PC-3 (cell line): ENCODE measurements at regions not wholly inside any gene's neighbourhood (a gene's known extent, or its start where the extent isn't known, plus 50 kb on each side); places are given as distances from the start of the nearest gene placed in this dataset.

ENCODE experiments used
- ATAC-seq: fragments of 200-7000 bp; cut with Tn5 transposase; 2 replicates; pipeline ENCODE4 v1.9.1; 2020; ENCODE audit warnings: mild to moderate bottlenecking, moderate library complexity
- BruUV-seq: library from RNA; stranded (reverse); fragments of 400-500 nt; replicated peaks from 2 replicates; lab custom pipeline; 2021; lab: Mats Ljungman, UMichigan
- CTCF ChIA-PET: fragments of 300-600 bp; sonication (Branson Sonifier 250); formaldehyde crosslinking; loops from one replicate; lab custom pipeline; 2022; ENCODE audit warnings: antibody characterized with exemption; lab: Charles Lee
- POLR2A ChIA-PET: fragments of 300-600 bp; sonication (Branson Sonifier 250); formaldehyde crosslinking; loops from one replicate; lab custom pipeline; 2022; ENCODE audit warnings: antibody characterized with exemption; ENCODE audit not compliant: unreplicated experiment; lab: Charles Lee
- DNase-seq: peaks from one replicate; pipeline ENCODE4 v3.0.0-alpha.2; 2015
- H2AFZ ChIP-seq: fragments of 300-600 bp; sonication (generic); 2 replicates; pipeline ENCODE4 v1.6.0; 2016; ENCODE audit warnings: antibody characterized with exemption, low read length
- H3F3A ChIP-seq: fragments of 300-600 bp; sonication (generic); one replicate; pipeline ENCODE4 v1.6.0; 2017; ENCODE audit warnings: antibody characterized with exemption, low read length, control low read depth, mild to moderate bottlenecking; ENCODE audit not compliant: unreplicated experiment
- H3K27ac ChIP-seq: fragments of 300-600 bp; sonication (generic); 2 replicates; pipeline ENCODE4 v1.5.1; 2016; ENCODE audit warnings: mild to moderate bottlenecking, low read length
- H3K27me3 ChIP-seq: fragments of 300-600 bp; sonication (generic); 2 replicates; pipeline ENCODE4 v1.6.1; 2016; ENCODE audit warnings: low read length, mixed read lengths
- H3K36me3 ChIP-seq: fragments of 300-600 bp; sonication (generic); 2 replicates; pipeline ENCODE4 v1.6.1; 2016; ENCODE audit warnings: low read depth, mixed run types, low read length, mixed read lengths
- H3K4me1 ChIP-seq: fragments of 300-600 bp; sonication (generic); 2 replicates; pipeline ENCODE4 v1.5.1; 2016; ENCODE audit warnings: low read length; ENCODE audit not compliant: insufficient read depth
- H3K4me2 ChIP-seq: fragments of 300-600 bp; sonication (generic); 2 replicates; pipeline ENCODE4 v1.6.0; 2016; ENCODE audit warnings: low read length
- H3K4me3 ChIP-seq: fragments of 300-600 bp; sonication (generic); 2 replicates; pipeline ENCODE4 v1.5.1; 2016; ENCODE audit warnings: mild to moderate bottlenecking, low read length, mixed read lengths
- H3K79me2 ChIP-seq: fragments of 300-600 bp; sonication (generic); 2 replicates; pipeline ENCODE4 v1.6.1; 2017; ENCODE audit warnings: low read length, mixed read lengths
- H3K9ac ChIP-seq: fragments of 300-600 bp; sonication (generic); 2 replicates; pipeline ENCODE4 v1.6.0; 2016; ENCODE audit warnings: mild to moderate bottlenecking, low read length
- H3K9me2 ChIP-seq: fragments of 300-600 bp; sonication (generic); replicated peaks from 2 replicates; pipeline ENCODE4 v1.6.1; 2016; ENCODE audit warnings: mixed run types, low read length, mixed read lengths
- H3K9me3 ChIP-seq: fragments of 300-600 bp; sonication (generic); 2 replicates; pipeline ENCODE4 v1.6.1; 2016; ENCODE audit warnings: low read length, mixed read lengths
- H4K20me1 ChIP-seq: fragments of 300-600 bp; sonication (generic); 2 replicates; pipeline ENCODE4 v1.6.1; 2016; ENCODE audit warnings: low read length, mixed read lengths
- EZH2 ChIP-seq: fragments of 300-600 bp; sonication (generic); IDR thresholded peaks from one replicate; pipeline ENCODE4 v1.6.1; 2017; ENCODE audit warnings: antibody characterized with exemption, mild to moderate bottlenecking, low read length; ENCODE audit not compliant: unreplicated experiment
- EZH2phosphoT487 ChIP-seq: fragments of 300-600 bp; sonication (generic); IDR thresholded peaks from 2 replicates; pipeline ENCODE4 v1.6.1; 2018; ENCODE audit warnings: mild to moderate bottlenecking, antibody characterized with exemption, low read length, borderline replicate concordance
- intact Hi-C: fragments of 100-400 bp; cut with micrococcal nuclease; formaldehyde crosslinking; loops from 2 replicates; pipeline ENCODE4 v1.9.0; 2023
- TF ChIP-seq, protein P1 (sequence below): fragments of 300-600 bp; sonication (generic); conservative IDR thresholded peaks from 2 replicates; pipeline ENCODE4 v1.5.1; 2017; ENCODE audit warnings: antibody characterized with exemption, low read depth, mild to moderate bottlenecking, low read length

DNA sequence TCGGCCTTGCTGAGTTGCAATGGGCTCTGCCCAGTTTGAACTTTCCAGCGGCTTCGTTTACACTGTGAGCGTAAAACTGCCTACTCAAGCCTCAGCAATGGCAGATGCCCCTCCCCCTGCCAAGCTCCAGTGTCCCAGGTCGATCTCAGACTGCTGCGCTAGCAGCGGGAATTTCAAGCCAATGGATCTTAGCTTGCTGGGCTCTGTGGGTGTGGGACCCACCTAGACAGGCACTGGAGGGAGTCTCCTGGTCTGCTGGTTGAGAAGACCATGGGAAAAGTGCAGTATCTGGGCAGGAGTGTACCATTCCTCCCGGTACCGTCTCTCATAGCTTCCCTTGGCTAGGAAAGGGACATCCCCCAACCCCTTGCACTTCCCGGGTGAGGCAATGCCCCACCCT is 88.2 kb downstream of the KLHL28 start:
- H3K4me3 ChIP-seq: no peak overlapping the region
- no peak overlapping the region for H3K27ac ChIP-seq
- ChIA-PET CTCF (no interaction called here), POLR2A (no interaction called here)
- no peaks in the 10 kb centered on the region for H3K9me3 ChIP-seq
- H3K4me1 ChIP-seq: no peaks in the 10 kb centered on the region
- peak overlapping the region; percentile 48; the same call in 1 of the 2 replicates for H2AFZ ChIP-seq
- no TSS peak for BruUV-seq
- intact Hi-C loops: no loop called here
- no peaks in the 10 kb centered on the region for H3K79me2 ChIP-seq
- TF ChIP-seq EZH2: no peak
- no peak for TF ChIP-seq EZH2phosphoT487
- TF ChIP-seq, protein P1, sequence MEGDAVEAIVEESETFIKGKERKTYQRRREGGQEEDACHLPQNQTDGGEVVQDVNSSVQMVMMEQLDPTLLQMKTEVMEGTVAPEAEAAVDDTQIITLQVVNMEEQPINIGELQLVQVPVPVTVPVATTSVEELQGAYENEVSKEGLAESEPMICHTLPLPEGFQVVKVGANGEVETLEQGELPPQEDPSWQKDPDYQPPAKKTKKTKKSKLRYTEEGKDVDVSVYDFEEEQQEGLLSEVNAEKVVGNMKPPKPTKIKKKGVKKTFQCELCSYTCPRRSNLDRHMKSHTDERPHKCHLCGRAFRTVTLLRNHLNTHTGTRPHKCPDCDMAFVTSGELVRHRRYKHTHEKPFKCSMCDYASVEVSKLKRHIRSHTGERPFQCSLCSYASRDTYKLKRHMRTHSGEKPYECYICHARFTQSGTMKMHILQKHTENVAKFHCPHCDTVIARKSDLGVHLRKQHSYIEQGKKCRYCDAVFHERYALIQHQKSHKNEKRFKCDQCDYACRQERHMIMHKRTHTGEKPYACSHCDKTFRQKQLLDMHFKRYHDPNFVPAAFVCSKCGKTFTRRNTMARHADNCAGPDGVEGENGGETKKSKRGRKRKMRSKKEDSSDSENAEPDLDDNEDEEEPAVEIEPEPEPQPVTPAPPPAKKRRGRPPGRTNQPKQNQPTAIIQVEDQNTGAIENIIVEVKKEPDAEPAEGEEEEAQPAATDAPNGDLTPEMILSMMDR: no peak
- no peaks in the 10 kb centered on the region for H4K20me1 ChIP-seq
- no peaks in the 10 kb centered on the region for H3F3A ChIP-seq
- DNase-seq (no peak), ATAC-seq (peak; percentile 86)
- H3K4me2 ChIP-seq: peak overlapping the region; percentile 60
- no peaks in the 10 kb centered on the region for H3K36me3 ChIP-seq
- H3K27me3 ChIP-seq: peaks cover 6% of the 10 kb centered on the region
- no peak overlapping the region for H3K9ac ChIP-seq
- H3K9me2 ChIP-seq: no peaks in the 10 kb centered on the region

DNA sequence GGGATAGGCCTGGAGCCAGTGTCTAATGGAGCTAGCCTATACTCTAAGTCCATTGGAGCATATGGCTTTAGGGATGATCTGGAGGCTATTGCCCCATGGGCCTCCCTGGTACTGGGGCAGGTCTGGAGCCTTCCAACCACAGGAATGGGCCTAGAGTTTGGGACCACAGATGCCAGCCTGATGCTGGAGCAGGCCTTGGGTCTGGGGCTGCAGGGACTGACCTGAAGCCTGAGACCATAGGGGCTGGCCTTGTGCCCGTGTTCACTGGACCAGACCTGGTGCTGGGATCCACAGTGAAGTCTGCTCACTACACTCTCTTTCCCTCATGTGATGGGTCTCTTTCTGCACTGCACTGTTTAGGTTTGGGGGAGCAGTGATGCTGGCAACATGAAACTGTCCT is 95.0 kb downstream of the KLHL28 start:
- Histone ChIP-seq H3K9me3 (no peaks in the 10 kb centered on the region), H4K20me1 (no peaks in the 10 kb centered on the region), H3K9me2 (no peaks in the 10 kb centered on the region), H3F3A (no peaks in the 10 kb centered on the region), H3K9ac (no peak overlapping the region), H3K4me2 (no peak overlapping the region), H3K4me3 (no peak overlapping the region), H3K27me3 (peaks cover 31% of the 10 kb centered on the region), H3K36me3 (no peaks in the 10 kb centered on the region), H3K27ac (no peak overlapping the region), H3K79me2 (no peaks in the 10 kb centered on the region), H3K4me1 (no peaks in the 10 kb centered on the region), H2AFZ (no peak overlapping the region)
- ChIA-PET POLR2A (no interaction called here), CTCF (no interaction called here)
- no peak for TF ChIP-seq EZH2
- TF ChIP-seq, protein P1: no peak
- TF ChIP-seq EZH2phosphoT487: no peak
- no TSS peak for BruUV-seq
- intact Hi-C loops: no loop called here
- DNase-seq (no peak), ATAC-seq (no peak)

DNA sequence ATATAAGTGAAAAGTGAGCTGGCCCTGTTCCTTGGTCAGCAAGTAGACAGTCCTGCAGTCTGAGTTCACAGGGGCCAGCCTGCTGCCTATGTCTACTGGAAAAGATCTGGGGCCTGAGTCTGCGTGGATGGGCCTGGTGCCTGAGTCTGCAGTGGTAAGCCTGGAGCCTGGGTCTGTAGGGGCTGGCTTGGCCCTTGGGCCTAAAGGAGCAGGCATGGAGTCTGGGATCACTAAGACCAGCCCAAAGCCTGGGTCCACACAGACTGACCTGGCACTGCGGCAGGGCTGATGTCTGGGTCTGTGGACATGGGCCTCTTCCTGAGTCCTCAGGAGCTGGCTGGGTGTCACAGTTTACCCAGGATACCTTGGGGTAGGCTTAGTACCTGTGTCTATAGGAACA is 95.4 kb downstream of the KLHL28 start:
- H3K27ac ChIP-seq: no peak overlapping the region

More for the DNA sequence above, 95.4 kb downstream of the KLHL28 start:
- Histone ChIP-seq H3K4me3 (no peak overlapping the region), H3K4me2 (no peak overlapping the region), H4K20me1 (no peaks in the 10 kb centered on the region), H3K36me3 (no peaks in the 10 kb centered on the region), H3K4me1 (no peaks in the 10 kb centered on the region), H2AFZ (no peak overlapping the region), H3K9me3 (no peaks in the 10 kb centered on the region), H3K9ac (no peak overlapping the region), H3K79me2 (no peaks in the 10 kb centered on the region), H3K27me3 (peaks cover 35% of the 10 kb centered on the region), H3K9me2 (no peaks in the 10 kb centered on the region), H3F3A (no peaks in the 10 kb centered on the region)
- ChIA-PET POLR2A (no interaction called here), CTCF (no interaction called here)
- no peak for ATAC-seq
- DNase-seq: no peak
- TF ChIP-seq EZH2phosphoT487 (no peak), EZH2 (no peak)
- TF ChIP-seq, protein P1: no peak
- BruUV-seq: no TSS peak
- intact Hi-C loops: no loop called here
